ENCODE measurements at regions not wholly inside any gene's neighbourhood (a gene's known extent, or its start where the extent isn't known, plus 50 kb on each side); places are given as distances from the start of the nearest gene placed in this dataset.

- no peaks in the 10 kb centered on the region for H3K27me3 ChIP-seq (ENCODE audit: insufficient read depth, poor library complexity, severe bottlenecking)
- no peak for DNase-seq (ENCODE audit: low read depth in 1 of 2, low spot score in 1 of 2)
- no peak for TF ChIP-seq REST (IDR thresholded peaks at IDR 0.05; ENCODE audit: insufficient replicate concordance, low read depth)
- TF ChIP-seq, protein P1, sequence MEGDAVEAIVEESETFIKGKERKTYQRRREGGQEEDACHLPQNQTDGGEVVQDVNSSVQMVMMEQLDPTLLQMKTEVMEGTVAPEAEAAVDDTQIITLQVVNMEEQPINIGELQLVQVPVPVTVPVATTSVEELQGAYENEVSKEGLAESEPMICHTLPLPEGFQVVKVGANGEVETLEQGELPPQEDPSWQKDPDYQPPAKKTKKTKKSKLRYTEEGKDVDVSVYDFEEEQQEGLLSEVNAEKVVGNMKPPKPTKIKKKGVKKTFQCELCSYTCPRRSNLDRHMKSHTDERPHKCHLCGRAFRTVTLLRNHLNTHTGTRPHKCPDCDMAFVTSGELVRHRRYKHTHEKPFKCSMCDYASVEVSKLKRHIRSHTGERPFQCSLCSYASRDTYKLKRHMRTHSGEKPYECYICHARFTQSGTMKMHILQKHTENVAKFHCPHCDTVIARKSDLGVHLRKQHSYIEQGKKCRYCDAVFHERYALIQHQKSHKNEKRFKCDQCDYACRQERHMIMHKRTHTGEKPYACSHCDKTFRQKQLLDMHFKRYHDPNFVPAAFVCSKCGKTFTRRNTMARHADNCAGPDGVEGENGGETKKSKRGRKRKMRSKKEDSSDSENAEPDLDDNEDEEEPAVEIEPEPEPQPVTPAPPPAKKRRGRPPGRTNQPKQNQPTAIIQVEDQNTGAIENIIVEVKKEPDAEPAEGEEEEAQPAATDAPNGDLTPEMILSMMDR (IDR thresholded peaks at IDR 0.05; ENCODE audit: insufficient read depth, low read length), result no peak
- TF ChIP-seq POLR2AphosphoS5 (IDR thresholded peaks at IDR 0.05; ENCODE audit: low read depth), result no peak
- TF ChIP-seq GABPA (IDR thresholded peaks at IDR 0.05; ENCODE audit: low read depth), result no peak
- TF ChIP-seq SPI1 (IDR thresholded peaks at IDR 0.05; ENCODE audit: borderline replicate concordance, low read depth), result no peak
- no peak overlapping the region for H3K4me3 ChIP-seq (replicated peaks; ENCODE audit: insufficient read depth, low read length)
- H3K27ac ChIP-seq (replicated peaks), result no peak overlapping the region
Observed at GRCh38 chr2:64249426-64249825, 105.2 kb upstream of the PELI1 start.

DNA sequence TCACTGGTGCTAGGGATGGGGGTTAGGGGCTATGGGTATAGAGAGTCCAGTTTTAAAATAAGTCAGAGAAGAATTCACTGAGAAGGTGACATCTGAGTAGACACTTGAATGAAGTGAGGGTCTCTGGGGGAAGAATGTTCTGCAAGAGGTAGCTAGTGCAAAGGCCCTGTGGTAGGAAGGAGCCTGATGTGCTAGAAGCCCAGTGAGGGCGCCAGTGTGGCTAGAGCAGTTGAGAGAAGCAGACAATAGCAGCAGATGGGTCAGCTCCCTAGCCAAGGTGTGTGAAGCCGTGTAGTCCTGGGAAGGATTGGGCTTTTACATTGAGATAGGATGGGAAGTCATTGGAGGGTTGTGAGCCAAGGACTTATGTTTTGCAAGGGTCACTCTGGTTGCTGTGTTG lies 105.8 kb upstream of the PELI1 start:
- Histone ChIP-seq H3K27me3 (ENCODE audit: insufficient read depth, poor library complexity, severe bottlenecking) (no peaks in the 10 kb centered on the region), H3K4me3 (replicated peaks; ENCODE audit: insufficient read depth, low read length) (no peak overlapping the region), H3K27ac (replicated peaks) (no peak overlapping the region)
- DNase-seq (ENCODE audit: low read depth in 1 of 2, low spot score in 1 of 2), result no peak
- TF ChIP-seq SPI1 (IDR thresholded peaks at IDR 0.05; ENCODE audit: borderline replicate concordance, low read depth), result no peak
- TF ChIP-seq POLR2AphosphoS5 (IDR thresholded peaks at IDR 0.05; ENCODE audit: low read depth), result no peak
- TF ChIP-seq REST (IDR thresholded peaks at IDR 0.05; ENCODE audit: insufficient replicate concordance, low read depth), result no peak
- TF ChIP-seq, protein P1 (IDR thresholded peaks at IDR 0.05; ENCODE audit: insufficient read depth, low read length), result no peak
- no peak for TF ChIP-seq GABPA (IDR thresholded peaks at IDR 0.05; ENCODE audit: low read depth)

DNA sequence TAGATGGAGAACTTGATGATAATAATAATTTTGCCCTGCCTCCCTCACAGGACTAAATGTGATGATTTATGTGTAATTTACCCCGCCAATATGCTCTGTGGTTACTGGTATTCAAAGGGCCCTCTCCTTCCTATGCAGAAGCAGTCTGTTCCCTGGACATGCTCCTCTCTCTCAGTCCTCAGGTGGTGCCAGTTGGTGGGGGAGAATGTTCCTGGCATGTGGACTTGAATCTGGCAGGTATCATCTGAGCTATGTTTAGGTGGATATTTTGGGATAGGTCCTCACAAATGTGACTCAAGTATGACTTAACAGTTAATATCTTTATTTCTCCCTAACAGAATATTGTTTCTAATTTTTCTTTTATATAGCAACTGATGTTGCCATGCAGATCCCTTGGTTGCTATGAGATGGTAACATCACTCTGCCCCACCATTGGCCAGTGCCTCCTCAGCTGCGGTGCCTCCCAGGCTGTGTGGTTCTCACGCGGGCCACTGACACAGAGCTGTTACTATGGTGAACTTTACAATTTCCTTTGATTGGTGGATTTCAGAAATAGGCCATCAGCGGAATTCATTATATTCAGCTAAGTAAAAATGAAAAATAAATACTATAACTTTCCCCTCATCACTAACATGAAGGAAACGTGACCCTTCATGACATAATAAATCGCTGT lies 106.7 kb upstream of the PELI1 start:
- Histone ChIP-seq H3K27me3 (ENCODE audit: insufficient read depth, poor library complexity, severe bottlenecking) (no peaks in the 10 kb centered on the region), H3K27ac (replicated peaks) (no peak overlapping the region), H3K4me3 (replicated peaks; ENCODE audit: insufficient read depth, low read length) (no peak overlapping the region)
- DNase-seq (ENCODE audit: low read depth in 1 of 2, low spot score in 1 of 2), result no peak
- TF ChIP-seq POLR2AphosphoS5 (IDR thresholded peaks at IDR 0.05; ENCODE audit: low read depth) (no peak), SPI1 (IDR thresholded peaks at IDR 0.05; ENCODE audit: borderline replicate concordance, low read depth) (no peak), GABPA (IDR thresholded peaks at IDR 0.05; ENCODE audit: low read depth) (no peak), REST (IDR thresholded peaks at IDR 0.05; ENCODE audit: insufficient replicate concordance, low read depth) (no peak)
- TF ChIP-seq, protein P1 (IDR thresholded peaks at IDR 0.05; ENCODE audit: insufficient read depth, low read length), result no peak
